ENCODE measurements at regions not wholly inside any gene's neighbourhood (a gene's known extent, or its start where the extent isn't known, plus 50 kb on each side); places are given as distances from the start of the nearest gene placed in this dataset.

- TF ChIP-seq CTCF (IDR thresholded peaks at IDR 0.05 in 4 of 5, conservative IDR thresholded peaks at IDR 0.05 in 1 of 5): no peak
- TF ChIP-seq POLR2A (IDR thresholded peaks at IDR 0.05): no peak
These were observed 1012.8 kb downstream of the SOCS6 start for GRCh38 chr18:71301596-71301995.
